ENCODE measurements at regions not wholly inside any gene's neighbourhood (a gene's known extent, or its start where the extent isn't known, plus 50 kb on each side); places are given as distances from the start of the nearest gene placed in this dataset.

- TF ChIP-seq, protein P1, sequence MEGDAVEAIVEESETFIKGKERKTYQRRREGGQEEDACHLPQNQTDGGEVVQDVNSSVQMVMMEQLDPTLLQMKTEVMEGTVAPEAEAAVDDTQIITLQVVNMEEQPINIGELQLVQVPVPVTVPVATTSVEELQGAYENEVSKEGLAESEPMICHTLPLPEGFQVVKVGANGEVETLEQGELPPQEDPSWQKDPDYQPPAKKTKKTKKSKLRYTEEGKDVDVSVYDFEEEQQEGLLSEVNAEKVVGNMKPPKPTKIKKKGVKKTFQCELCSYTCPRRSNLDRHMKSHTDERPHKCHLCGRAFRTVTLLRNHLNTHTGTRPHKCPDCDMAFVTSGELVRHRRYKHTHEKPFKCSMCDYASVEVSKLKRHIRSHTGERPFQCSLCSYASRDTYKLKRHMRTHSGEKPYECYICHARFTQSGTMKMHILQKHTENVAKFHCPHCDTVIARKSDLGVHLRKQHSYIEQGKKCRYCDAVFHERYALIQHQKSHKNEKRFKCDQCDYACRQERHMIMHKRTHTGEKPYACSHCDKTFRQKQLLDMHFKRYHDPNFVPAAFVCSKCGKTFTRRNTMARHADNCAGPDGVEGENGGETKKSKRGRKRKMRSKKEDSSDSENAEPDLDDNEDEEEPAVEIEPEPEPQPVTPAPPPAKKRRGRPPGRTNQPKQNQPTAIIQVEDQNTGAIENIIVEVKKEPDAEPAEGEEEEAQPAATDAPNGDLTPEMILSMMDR (IDR thresholded peaks at IDR 0.05), result no peak
- TF ChIP-seq POLR2AphosphoS5 (IDR thresholded peaks at IDR 0.05; ENCODE audit: low read depth, low read length) (no peak), TCF7L2 (IDR thresholded peaks at IDR 0.05; ENCODE audit: low read depth, low read length) (no peak)
Measured at GRCh38 chr15:24269923-24270322, 405.7 kb upstream of the NPAP1 start.
